Loucy (cell line): ENCODE measurements at regions not wholly inside any gene's neighbourhood (a gene's known extent, or its start where the extent isn't known, plus 50 kb on each side); places are given as distances from the start of the nearest gene placed in this dataset.

Source experiments
- H2AFZ ChIP-seq: fragments of 200-600 bp; sonication (generic); 2 replicates; pipeline ENCODE4 v1.6.0; 2016; ENCODE audit warnings: antibody characterized with exemption, mild to moderate bottlenecking, low read length, moderate library complexity
- H3F3A ChIP-seq: fragments of 200-600 bp; 2 replicates; pipeline ENCODE4 v1.6.0; 2016; ENCODE audit warnings: antibody characterized with exemption, low read depth, mild to moderate bottlenecking
- H3K27me3 ChIP-seq: fragments of 200-600 bp; sonication (generic); 2 replicates; pipeline ENCODE4 v1.6.1; 2014; ENCODE audit warnings: low read length, mild to moderate bottlenecking; ENCODE audit not compliant: insufficient read depth, poor library complexity, severe bottlenecking
- H3K36me3 ChIP-seq: fragments of 200-600 bp; sonication (generic); 2 replicates; pipeline ENCODE4 v1.6.1; 2016; ENCODE audit warnings: low read length; ENCODE audit not compliant: insufficient read depth
- H3K4me1 ChIP-seq: fragments of 200-600 bp; sonication (generic); 2 replicates; pipeline ENCODE4 v1.5.1; 2014; ENCODE audit warnings: low read length, mild to moderate bottlenecking; ENCODE audit not compliant: insufficient read depth, poor library complexity, severe bottlenecking
- H3K4me2 ChIP-seq: fragments of 200-600 bp; sonication (generic); 2 replicates; pipeline ENCODE4 v1.6.0; 2014; ENCODE audit warnings: antibody characterized with exemption, low read length, low read depth, mild to moderate bottlenecking; ENCODE audit not compliant: poor library complexity, severe bottlenecking
- H3K4me3 ChIP-seq: fragments of 200-600 bp; sonication (generic); 2 replicates; pipeline ENCODE4 v1.5.1; 2014; ENCODE audit warnings: low read length, mild to moderate bottlenecking, mixed read lengths; ENCODE audit not compliant: poor library complexity, severe bottlenecking
- H3K79me2 ChIP-seq: fragments of 200-600 bp; sonication (generic); 2 replicates; pipeline ENCODE4 v1.6.1; 2014; ENCODE audit warnings: low read length; ENCODE audit not compliant: insufficient read depth
- H3K9ac ChIP-seq: fragments of 200-600 bp; sonication (generic); 2 replicates; pipeline ENCODE4 v1.6.0; 2014; ENCODE audit warnings: mild to moderate bottlenecking, low read depth, low read length, moderate library complexity; ENCODE audit not compliant: poor library complexity, severe bottlenecking
- H3K9me2 ChIP-seq: fragments of 200-600 bp; sonication (generic); replicated peaks from 2 replicates; pipeline ENCODE4 v1.6.1; 2016; ENCODE audit warnings: low read depth, low read length, mixed read lengths
- H3K9me3 ChIP-seq: fragments of 200-600 bp; sonication (generic); 2 replicates; pipeline ENCODE4 v1.6.1; 2014; ENCODE audit warnings: mild to moderate bottlenecking, antibody characterized with exemption, low read length, low read depth; ENCODE audit not compliant: insufficient read depth
- H4K20me1 ChIP-seq: fragments of 200-600 bp; sonication (generic); 2 replicates; pipeline ENCODE4 v1.6.0; 2014; ENCODE audit warnings: antibody characterized with exemption, low read length, mild to moderate bottlenecking; ENCODE audit not compliant: insufficient read depth, poor library complexity, severe bottlenecking
- EZH2phosphoT487 ChIP-seq: fragments of 200-600 bp; IDR thresholded peaks from 2 replicates; pipeline ENCODE4 v1.6.1; 2018; ENCODE audit warnings: antibody characterized with exemption, mild to moderate bottlenecking, moderate library complexity, borderline replicate concordance
- TF ChIP-seq, protein P1 (sequence below): fragments of 200-600 bp; sonication (generic); conservative IDR thresholded peaks from 2 replicates; pipeline ENCODE4 v1.5.1; 2014; ENCODE audit warnings: mild to moderate bottlenecking, antibody characterized with exemption, low read length

DNA sequence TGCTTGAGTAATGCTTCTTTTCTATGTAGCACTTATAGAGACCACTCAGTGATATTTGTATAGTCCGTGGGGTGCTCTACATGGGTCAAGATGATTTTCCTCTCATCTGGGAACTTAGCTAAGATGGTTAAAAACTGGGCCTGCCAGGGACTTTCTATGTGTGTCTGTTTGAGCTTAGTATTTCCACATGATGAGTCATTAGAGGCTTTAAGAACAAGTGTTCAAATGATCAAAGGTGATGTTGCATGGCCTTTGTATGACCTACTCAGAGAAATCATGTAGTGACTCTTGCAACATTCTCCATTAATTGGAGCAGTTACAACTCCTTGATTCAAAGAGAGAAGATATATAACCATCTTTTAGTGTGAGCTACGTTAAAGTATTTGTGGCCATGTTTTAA lies 1480.5 kb upstream of the IGFBP7 start:
- no peaks in the 10 kb centered on the region for H3K4me1 ChIP-seq
- no peaks in the 10 kb centered on the region for H3K79me2 ChIP-seq
- no peaks in the 10 kb centered on the region for H3K36me3 ChIP-seq
- no peaks in the 10 kb centered on the region for H3K9me2 ChIP-seq
- H4K20me1 ChIP-seq = no peaks in the 10 kb centered on the region
- TF ChIP-seq EZH2phosphoT487 = no peak
- TF ChIP-seq, protein P1, sequence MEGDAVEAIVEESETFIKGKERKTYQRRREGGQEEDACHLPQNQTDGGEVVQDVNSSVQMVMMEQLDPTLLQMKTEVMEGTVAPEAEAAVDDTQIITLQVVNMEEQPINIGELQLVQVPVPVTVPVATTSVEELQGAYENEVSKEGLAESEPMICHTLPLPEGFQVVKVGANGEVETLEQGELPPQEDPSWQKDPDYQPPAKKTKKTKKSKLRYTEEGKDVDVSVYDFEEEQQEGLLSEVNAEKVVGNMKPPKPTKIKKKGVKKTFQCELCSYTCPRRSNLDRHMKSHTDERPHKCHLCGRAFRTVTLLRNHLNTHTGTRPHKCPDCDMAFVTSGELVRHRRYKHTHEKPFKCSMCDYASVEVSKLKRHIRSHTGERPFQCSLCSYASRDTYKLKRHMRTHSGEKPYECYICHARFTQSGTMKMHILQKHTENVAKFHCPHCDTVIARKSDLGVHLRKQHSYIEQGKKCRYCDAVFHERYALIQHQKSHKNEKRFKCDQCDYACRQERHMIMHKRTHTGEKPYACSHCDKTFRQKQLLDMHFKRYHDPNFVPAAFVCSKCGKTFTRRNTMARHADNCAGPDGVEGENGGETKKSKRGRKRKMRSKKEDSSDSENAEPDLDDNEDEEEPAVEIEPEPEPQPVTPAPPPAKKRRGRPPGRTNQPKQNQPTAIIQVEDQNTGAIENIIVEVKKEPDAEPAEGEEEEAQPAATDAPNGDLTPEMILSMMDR = no peak
- H3K9ac ChIP-seq = no peak overlapping the region
- no peak overlapping the region for H2AFZ ChIP-seq
- H3K27me3 ChIP-seq = no peaks in the 10 kb centered on the region
- no peak overlapping the region for H3K4me3 ChIP-seq
- H3F3A ChIP-seq = no peaks in the 10 kb centered on the region
- H3K9me3 ChIP-seq = no peaks in the 10 kb centered on the region; the same call in 1 of the 2 replicates
- no peak overlapping the region for H3K4me2 ChIP-seq

DNA sequence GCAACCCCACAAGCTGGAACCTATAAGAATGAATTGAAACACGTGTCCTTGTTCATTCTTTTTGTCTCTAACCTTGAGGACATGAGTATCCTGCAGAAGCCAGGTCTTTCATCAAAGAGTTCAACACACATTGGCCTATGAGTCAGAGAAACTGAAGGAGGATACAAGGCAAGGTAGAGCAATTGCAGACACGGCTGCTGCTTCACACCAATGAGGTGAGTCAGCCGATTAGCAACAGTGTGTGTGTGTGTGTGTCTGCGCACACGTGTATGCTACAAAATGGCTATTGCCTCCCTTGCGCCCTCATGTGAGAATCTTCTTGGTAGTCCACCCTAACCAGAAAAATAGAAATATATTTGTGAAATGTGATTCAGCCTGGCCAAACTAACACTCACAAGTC lies 1477.7 kb upstream of the IGFBP7 start:
- no peaks in the 10 kb centered on the region for H3K27me3 ChIP-seq
- TF ChIP-seq, protein P1 = no peak
- TF ChIP-seq EZH2phosphoT487 = no peak
- no peaks in the 10 kb centered on the region for H3K79me2 ChIP-seq
- H4K20me1 ChIP-seq = no peaks in the 10 kb centered on the region
- H3F3A ChIP-seq = no peaks in the 10 kb centered on the region
- H2AFZ ChIP-seq = no peak overlapping the region
- no peak overlapping the region for H3K4me2 ChIP-seq
- H3K9me2 ChIP-seq = no peaks in the 10 kb centered on the region
- H3K4me3 ChIP-seq = no peak overlapping the region
- no peaks in the 10 kb centered on the region for H3K4me1 ChIP-seq
- no peaks in the 10 kb centered on the region; the same call in 1 of the 2 replicates for H3K9me3 ChIP-seq
- H3K36me3 ChIP-seq = no peaks in the 10 kb centered on the region
- no peak overlapping the region for H3K9ac ChIP-seq

DNA sequence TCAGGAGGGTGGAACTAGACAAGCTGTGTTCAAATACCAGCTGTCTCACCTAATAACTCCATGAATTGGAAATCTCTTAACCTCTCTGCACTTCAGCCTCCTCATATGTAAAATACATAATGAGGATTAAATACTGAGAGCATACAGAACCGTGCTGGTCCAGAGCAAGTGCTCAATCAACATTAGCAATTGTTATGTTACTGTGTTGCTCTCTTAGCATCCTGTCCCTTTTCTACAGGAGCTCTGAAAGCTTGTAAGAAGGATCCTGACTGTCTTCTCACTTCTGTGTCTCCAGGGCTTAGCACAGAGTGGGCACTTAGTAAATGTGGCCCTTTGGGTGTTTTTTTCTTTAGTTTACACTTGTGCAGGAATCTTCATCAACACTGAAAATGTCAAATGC lies 1456.1 kb upstream of the IGFBP7 start:
- Histone ChIP-seq H3K9ac (no peak overlapping the region), H3K27me3 (no peaks in the 10 kb centered on the region), H2AFZ (no peak overlapping the region), H3F3A (no peaks in the 10 kb centered on the region), H3K4me1 (no peaks in the 10 kb centered on the region), H4K20me1 (no peaks in the 10 kb centered on the region), H3K4me3 (no peak overlapping the region), H3K79me2 (no peaks in the 10 kb centered on the region), H3K36me3 (no peaks in the 10 kb centered on the region), H3K9me2 (no peaks in the 10 kb centered on the region), H3K9me3 (no peaks in the 10 kb centered on the region), H3K4me2 (no peak overlapping the region)
- no peak for TF ChIP-seq EZH2phosphoT487
- TF ChIP-seq, protein P1 = no peak
